Mesendoderm (in vitro differentiated cells): ENCODE measurements at regions not wholly inside any gene's neighbourhood (a gene's known extent, or its start where the extent isn't known, plus 50 kb on each side); places are given as distances from the start of the nearest gene placed in this dataset.
"Not testable (repeated sequence)": the region's sequence is repeated elsewhere in the genome, so short reads cannot be mapped to it uniquely, and the experiment has no call there.

Experiments
- DNase-seq: peaks from one replicate; pipeline ENCODE4 v3.0.0; 2013
- H2AK5ac ChIP-seq: 2 replicates; pipeline ENCODE4 v1.6.1; 2013; ENCODE audit warnings: low read length, inconsistent platforms
- H2BK120ac ChIP-seq: 2 replicates; pipeline ENCODE4 v1.6.1; 2013; ENCODE audit warnings: low read depth, mild to moderate bottlenecking, low read length, moderate library complexity, mixed read lengths
- H2BK15ac ChIP-seq: replicated peaks from 2 replicates; pipeline ENCODE4 v1.6.1; 2013; ENCODE audit warnings: low read depth, mild to moderate bottlenecking, moderate library complexity
- H2BK5ac ChIP-seq: 2 replicates; pipeline ENCODE4 v1.6.1; 2013; ENCODE audit warnings: low read length, inconsistent platforms
- H3K18ac ChIP-seq: 2 replicates; pipeline ENCODE4 v1.6.1; 2013; ENCODE audit warnings: mild to moderate bottlenecking, low read length, mixed read lengths
- H3K23ac ChIP-seq: one replicate; pipeline ENCODE4 v1.6.1; 2013; ENCODE audit warnings: low read length
- H3K27ac ChIP-seq: 2 replicates; pipeline ENCODE4 v1.5.1; 2013; ENCODE audit warnings: low read depth, mild to moderate bottlenecking, inconsistent platforms, low read length, moderate library complexity
- H3K27me3 ChIP-seq: 2 replicates; pipeline ENCODE4 v1.6.1; 2013; ENCODE audit warnings: low read length, control low read depth, mild to moderate bottlenecking, inconsistent platforms; ENCODE audit not compliant: insufficient read depth, poor library complexity
- H3K36me3 ChIP-seq: 2 replicates; pipeline ENCODE4 v1.6.1; 2013; ENCODE audit warnings: low read length, inconsistent platforms; ENCODE audit not compliant: control insufficient read depth, insufficient read depth
- H3K4ac ChIP-seq: one replicate; pipeline ENCODE4 v1.6.1; 2013; ENCODE audit warnings: low read depth, mild to moderate bottlenecking, low read length, moderate library complexity
- H3K4me1 ChIP-seq: 2 replicates; pipeline ENCODE4 v1.6.1; 2013; ENCODE audit warnings: low read depth, low read length, inconsistent platforms; ENCODE audit not compliant: control insufficient read depth
- H3K4me2 ChIP-seq: 2 replicates; pipeline ENCODE4 v1.6.1; 2013; ENCODE audit warnings: low read length
- H3K4me3 ChIP-seq: 2 replicates; pipeline ENCODE4 v1.5.1; 2013; ENCODE audit warnings: mild to moderate bottlenecking, low read length
- H3K56ac ChIP-seq: one replicate; pipeline ENCODE4 v1.6.1; 2013; ENCODE audit warnings: low read length
- H3K79me1 ChIP-seq: 2 replicates; pipeline ENCODE4 v1.6.1; 2013; ENCODE audit warnings: low read length, inconsistent platforms
- H3K79me2 ChIP-seq: 2 replicates; pipeline ENCODE4 v1.6.1; 2013; ENCODE audit warnings: mild to moderate bottlenecking, low read length; ENCODE audit not compliant: control insufficient read depth, insufficient read depth
- H3K9ac ChIP-seq: 2 replicates; pipeline ENCODE4 v1.6.1; 2013; ENCODE audit warnings: low read length, inconsistent platforms
- H4K5ac ChIP-seq: one replicate; pipeline ENCODE4 v1.6.1; 2013; ENCODE audit warnings: low read length
- H4K8ac ChIP-seq: one replicate; pipeline ENCODE4 v1.6.1; 2013; ENCODE audit warnings: low read depth, mild to moderate bottlenecking, control low read depth, low read length, moderate library complexity
- WGBS: extraction: QIAGEN DNeasy Blood & Tissue Kit; methylation state at CpG from one replicate; pipeline ENCODE4 v1.1.7; 2013; ENCODE audit warnings: low lambda C conversion rate, missing lambda C conversion rate; ENCODE audit not compliant: insufficient coverage; ENCODE audit errors: extremely low coverage; 5-methylcytosine and 5-hydroxymethylcytosine counted together

- Histone ChIP-seq H3K27me3 (no peaks in the 10 kb centered on the region), H3K27ac (no peak overlapping the region), H3K18ac (no peak overlapping the region), H4K8ac (no peak overlapping the region), H2AK5ac (no peak overlapping the region), H3K4ac (no peak overlapping the region), H4K5ac (no peak overlapping the region), H3K79me2 (no peaks in the 10 kb centered on the region), H3K23ac (no peak overlapping the region), H3K4me1 (peaks cover 3% of the 10 kb centered on the region), H2BK15ac (no peak overlapping the region), H3K4me3 (no peak overlapping the region), H3K56ac (no peak overlapping the region), H3K4me2 (no peak overlapping the region), H3K36me3 (no peaks in the 10 kb centered on the region), H2BK5ac (no peak overlapping the region), H3K79me1 (no peaks in the 10 kb centered on the region), H2BK120ac (no peak overlapping the region), H3K9ac (no peak overlapping the region)
- WGBS: no CpG with 5 or more reads among the region's 1 CpG
- no peak for DNase-seq
These were observed 93.1 kb downstream of the FZD1 start for GRCh38 chr7:91357379-91357778.

- H4K5ac ChIP-seq: no peak overlapping the region
- no peaks in the 10 kb centered on the region for H3K27me3 ChIP-seq
- H2BK120ac ChIP-seq: no peak overlapping the region
- no peak overlapping the region for H3K4ac ChIP-seq
- no peak for DNase-seq
- no peak overlapping the region for H2AK5ac ChIP-seq
- H2BK15ac ChIP-seq: no peak overlapping the region
- no peak overlapping the region for H3K4me2 ChIP-seq
- H3K18ac ChIP-seq: no peak overlapping the region
- no peak overlapping the region for H3K4me3 ChIP-seq
- H3K23ac ChIP-seq: no peak overlapping the region
- H4K8ac ChIP-seq: no peak overlapping the region
- no peak overlapping the region for H3K56ac ChIP-seq
- H3K36me3 ChIP-seq: no peaks in the 10 kb centered on the region
- H3K4me1 ChIP-seq: peaks cover 3% of the 10 kb centered on the region
- H3K9ac ChIP-seq: no peak overlapping the region
- H3K79me1 ChIP-seq: no peaks in the 10 kb centered on the region
- H3K27ac ChIP-seq: no peak overlapping the region
- no peak overlapping the region for H2BK5ac ChIP-seq
- WGBS: no CpG with 5 or more reads among the region's 1 CpG
- H3K79me2 ChIP-seq: no peaks in the 10 kb centered on the region
These were observed 93.7 kb downstream of the FZD1 start for GRCh38 chr7:91357901-91358300.

DNA sequence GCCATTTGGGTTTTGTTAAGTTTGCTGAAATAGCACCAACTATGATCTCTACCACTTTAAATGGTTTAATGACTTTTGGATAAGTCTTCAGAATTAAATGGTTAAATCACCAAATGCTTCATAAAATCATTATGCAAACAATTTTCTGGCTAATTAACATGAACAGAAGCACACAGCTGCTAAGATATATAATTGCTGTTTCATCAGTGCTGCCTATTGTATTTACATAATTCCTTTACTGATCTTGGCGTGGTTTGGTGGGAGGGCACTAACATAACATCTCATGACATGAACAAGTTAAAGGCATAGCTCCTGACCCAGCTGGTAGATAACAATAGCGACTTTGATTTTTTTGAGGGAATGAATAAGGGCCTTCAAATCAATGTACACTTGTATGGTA lies 94.1 kb downstream of the FZD1 start:
- Histone ChIP-seq H3K27me3 (no peaks in the 10 kb centered on the region), H3K27ac (no peak overlapping the region), H3K4me1 (peaks cover 3% of the 10 kb centered on the region), H4K8ac (no peak overlapping the region), H3K36me3 (no peaks in the 10 kb centered on the region), H3K4me2 (no peak overlapping the region), H3K18ac (no peak overlapping the region), H2BK5ac (no peak overlapping the region), H3K9ac (no peak overlapping the region), H2BK120ac (no peak overlapping the region), H2BK15ac (no peak overlapping the region), H3K4ac (no peak overlapping the region), H3K79me1 (no peaks in the 10 kb centered on the region), H3K79me2 (no peaks in the 10 kb centered on the region), H2AK5ac (no peak overlapping the region), H3K56ac (no peak overlapping the region), H3K23ac (no peak overlapping the region), H4K5ac (no peak overlapping the region), H3K4me3 (no peak overlapping the region)
- no peak for DNase-seq
- WGBS: no CpG with 5 or more reads among the region's 2 CpGs

GRCh38 chr7:91365097-91365496 lies 100.9 kb downstream of the FZD1 start:
- H2AK5ac ChIP-seq, H2BK120ac ChIP-seq, H3K27ac ChIP-seq, H3K79me2 ChIP-seq, H3K4me3 ChIP-seq, H4K8ac ChIP-seq, H3K27me3 ChIP-seq, H2BK5ac ChIP-seq, H3K4ac ChIP-seq, H3K23ac ChIP-seq, H3K4me2 ChIP-seq, H3K4me1 ChIP-seq, DNase-seq, H3K36me3 ChIP-seq, H4K5ac ChIP-seq, H3K56ac ChIP-seq, H2BK15ac ChIP-seq, H3K18ac ChIP-seq, H3K9ac ChIP-seq, H3K79me1 ChIP-seq: not testable (repeated sequence)
- no CpG with 5 or more reads among the region's 5 CpGs for WGBS

GRCh38 chr7:91366091-91366490 lies 101.9 kb downstream of the FZD1 start:
- H3K79me2 ChIP-seq: no peaks in the 10 kb centered on the region
- no peaks in the 10 kb centered on the region for H3K27me3 ChIP-seq
- no peak overlapping the region for H2BK5ac ChIP-seq
- DNase-seq: no peak
- H3K36me3 ChIP-seq: no peaks in the 10 kb centered on the region
- no peak overlapping the region for H3K9ac ChIP-seq
- no peak overlapping the region for H3K18ac ChIP-seq
- no peak overlapping the region for H2BK15ac ChIP-seq
- H3K4me3 ChIP-seq: no peak overlapping the region
- H3K79me1 ChIP-seq: no peaks in the 10 kb centered on the region
- no peak overlapping the region for H2BK120ac ChIP-seq
- H3K56ac ChIP-seq: no peak overlapping the region
- H4K8ac ChIP-seq: no peak overlapping the region
- no peak overlapping the region for H3K23ac ChIP-seq
- no peak overlapping the region for H4K5ac ChIP-seq
- H3K27ac ChIP-seq: no peak overlapping the region
- H3K4me1 ChIP-seq: no peaks in the 10 kb centered on the region
- no peak overlapping the region for H2AK5ac ChIP-seq
- H3K4me2 ChIP-seq: no peak overlapping the region
- no peak overlapping the region for H3K4ac ChIP-seq

GRCh38 chr7:91367812-91368578 lies 103.8 kb downstream of the FZD1 start:
- no peak overlapping the region for H2BK120ac ChIP-seq
- no peak overlapping the region for H4K8ac ChIP-seq
- H2BK5ac ChIP-seq: no peak overlapping the region
- H3K27ac ChIP-seq: no peak overlapping the region
- H3K4ac ChIP-seq: no peak overlapping the region
- H2BK15ac ChIP-seq: no peak overlapping the region
- no peaks in the 10 kb centered on the region for H3K27me3 ChIP-seq
- H3K56ac ChIP-seq: no peak overlapping the region
- H3K79me1 ChIP-seq: no peaks in the 10 kb centered on the region
- H3K79me2 ChIP-seq: no peaks in the 10 kb centered on the region
- no peak overlapping the region for H4K5ac ChIP-seq
- no peak overlapping the region for H3K9ac ChIP-seq
- H3K36me3 ChIP-seq: no peaks in the 10 kb centered on the region
- no CpG with 5 or more reads among the region's 6 CpGs for WGBS
- no peak overlapping the region for H3K4me3 ChIP-seq
- no peak overlapping the region for H3K23ac ChIP-seq
- H2AK5ac ChIP-seq: no peak overlapping the region
- no peak for DNase-seq
- H3K4me1 ChIP-seq: no peaks in the 10 kb centered on the region
- no peak overlapping the region for H3K4me2 ChIP-seq
- H3K18ac ChIP-seq: no peak overlapping the region
